ENCODE measurements at regions not wholly inside any gene's neighbourhood (a gene's known extent, or its start where the extent isn't known, plus 50 kb on each side); places are given as distances from the start of the nearest gene placed in this dataset.

DNA sequence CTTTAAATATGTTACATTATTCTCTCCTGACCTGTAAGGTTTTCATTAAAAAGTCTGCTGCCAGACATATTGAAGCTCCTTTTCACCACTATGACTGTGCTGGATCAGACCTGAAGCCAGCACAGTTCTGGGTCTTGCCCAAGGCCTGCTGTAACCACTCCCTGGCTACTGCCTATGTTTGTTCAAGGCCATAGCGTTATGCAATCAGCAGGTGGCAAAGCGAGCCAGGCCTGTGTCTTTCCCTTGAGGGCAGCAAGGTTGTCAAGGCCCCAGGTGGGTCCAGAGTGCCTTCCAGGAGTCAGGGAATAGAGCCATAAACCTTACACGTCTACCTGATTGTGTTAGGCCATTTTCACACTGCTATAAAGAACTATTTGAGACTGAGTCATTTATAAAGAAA is 496.8 kb upstream of the PCDH9 start:
- peak; percentile 11 for DNase-seq (ENCODE audit: low spot score)

DNA sequence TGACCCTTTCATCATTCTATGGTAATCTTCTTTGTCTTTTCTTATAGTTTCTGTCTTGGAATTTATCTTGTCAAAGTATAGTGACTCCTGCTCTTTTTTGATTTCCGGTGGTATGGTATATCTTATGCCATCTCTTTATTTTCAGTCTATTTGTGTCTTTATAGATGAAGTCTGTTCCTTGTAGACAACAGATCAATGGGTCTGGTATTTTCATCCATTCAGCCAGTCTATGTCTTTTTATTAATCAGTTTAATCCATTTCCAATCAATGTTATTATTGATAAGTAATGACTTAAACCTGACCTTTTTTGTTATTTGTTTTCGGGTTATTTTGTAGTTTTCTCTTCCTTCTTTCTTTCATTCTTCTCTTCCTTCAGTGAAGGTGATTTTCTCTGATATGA is 495.9 kb upstream of the PCDH9 start:
- DNase-seq (ENCODE audit: low spot score), result no peak

DNA sequence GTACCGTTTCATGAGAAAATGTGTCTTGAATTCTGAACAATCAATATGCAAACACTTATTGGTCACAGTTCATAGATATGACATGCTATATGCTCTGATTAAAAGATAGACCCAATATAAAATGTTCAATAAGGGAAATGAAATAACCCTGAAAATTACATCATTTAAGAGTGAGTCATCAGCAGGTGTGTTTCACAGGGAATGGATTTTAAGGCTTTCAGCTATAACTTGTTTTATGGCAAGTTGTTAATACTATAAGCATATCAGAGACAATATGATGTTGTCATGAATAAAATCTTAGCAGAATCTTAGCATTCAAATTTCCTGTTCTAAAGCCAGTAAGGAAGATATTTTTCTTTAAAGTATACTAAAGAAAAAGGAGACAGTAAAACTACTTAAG is 483.4 kb upstream of the PCDH9 start:
- peak; percentile 2 for DNase-seq (ENCODE audit: low spot score)

DNA sequence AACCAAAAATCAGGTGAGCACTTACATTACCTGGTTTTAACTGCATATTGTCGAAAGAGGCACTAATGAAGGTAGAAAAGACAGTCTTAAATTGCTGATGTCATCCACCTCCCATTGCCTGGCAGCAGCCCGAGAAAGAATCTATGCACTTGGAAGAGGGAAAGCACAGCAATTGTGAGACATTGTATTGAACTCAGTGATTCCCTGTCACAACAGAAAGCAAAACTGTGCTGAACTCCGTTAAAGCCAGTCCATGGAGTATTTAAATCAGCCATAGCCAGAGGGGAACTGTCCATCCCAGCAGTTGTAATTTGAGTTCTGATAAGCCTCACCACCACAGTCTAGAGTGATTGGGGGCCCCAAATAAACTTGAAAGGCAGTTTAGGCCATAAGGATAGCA is 466.6 kb upstream of the PCDH9 start:
- no peak for DNase-seq (ENCODE audit: low spot score)

DNA sequence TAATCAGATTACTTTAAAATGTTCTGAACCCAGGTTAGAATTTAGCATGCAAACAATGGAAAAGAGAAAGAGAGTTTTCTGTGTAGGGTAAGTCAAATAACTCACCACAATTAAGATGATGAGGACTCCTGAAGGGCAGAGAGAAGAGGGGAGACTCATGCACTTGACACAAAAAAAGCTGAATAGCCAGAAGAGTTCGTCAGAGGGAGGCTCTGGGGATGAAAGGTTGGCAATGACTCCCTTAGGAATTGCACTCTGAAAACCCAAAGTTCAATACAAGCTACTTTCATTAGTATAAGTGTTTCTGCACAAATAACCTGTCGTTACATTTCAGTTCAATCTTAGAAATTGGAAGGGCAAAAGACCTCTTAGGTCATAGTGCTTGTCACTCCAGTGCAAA is 434.4 kb upstream of the PCDH9 start:
- DNase-seq (ENCODE audit: low spot score), result no peak

DNA sequence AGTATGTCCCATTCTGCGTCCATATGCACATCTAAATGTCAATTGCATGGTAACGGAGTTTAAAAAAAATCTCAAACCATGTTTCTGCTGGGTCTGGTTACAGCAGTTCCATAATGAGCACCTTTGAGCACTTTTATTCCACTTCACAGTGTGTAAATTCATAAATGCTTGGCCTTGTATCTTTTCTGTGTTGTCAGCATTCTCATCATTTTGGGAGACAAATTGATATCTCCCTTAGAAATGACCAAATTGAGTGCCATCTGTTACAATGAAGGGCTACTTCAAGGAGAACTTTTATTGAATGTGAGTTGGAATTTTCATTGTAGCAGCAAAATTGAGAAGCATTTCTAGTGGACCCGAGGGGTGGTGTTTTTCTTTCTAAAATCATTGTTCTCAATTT is 432.9 kb upstream of the PCDH9 start:
- DNase-seq (ENCODE audit: low spot score), result no peak

DNA sequence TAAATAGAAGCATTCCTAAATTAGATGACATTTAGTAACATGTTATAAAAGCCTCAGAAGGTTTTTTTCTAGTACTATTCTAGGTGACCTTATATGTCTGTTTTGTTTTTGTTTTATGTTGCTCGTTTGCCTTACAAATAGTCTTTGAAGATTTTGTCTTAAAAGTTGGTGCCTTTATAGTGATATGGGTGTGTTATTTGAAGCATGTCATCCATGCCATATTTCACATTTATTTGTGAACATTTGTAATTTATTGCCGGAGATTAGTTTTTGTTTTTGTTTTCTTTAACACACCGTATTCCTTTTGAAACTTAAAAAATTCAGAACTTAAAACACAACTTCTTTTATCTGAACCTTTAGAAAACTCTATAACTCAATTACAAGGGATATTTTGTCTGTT is 422.8 kb upstream of the PCDH9 start:
- DNase-seq (ENCODE audit: low spot score), result no peak

DNA sequence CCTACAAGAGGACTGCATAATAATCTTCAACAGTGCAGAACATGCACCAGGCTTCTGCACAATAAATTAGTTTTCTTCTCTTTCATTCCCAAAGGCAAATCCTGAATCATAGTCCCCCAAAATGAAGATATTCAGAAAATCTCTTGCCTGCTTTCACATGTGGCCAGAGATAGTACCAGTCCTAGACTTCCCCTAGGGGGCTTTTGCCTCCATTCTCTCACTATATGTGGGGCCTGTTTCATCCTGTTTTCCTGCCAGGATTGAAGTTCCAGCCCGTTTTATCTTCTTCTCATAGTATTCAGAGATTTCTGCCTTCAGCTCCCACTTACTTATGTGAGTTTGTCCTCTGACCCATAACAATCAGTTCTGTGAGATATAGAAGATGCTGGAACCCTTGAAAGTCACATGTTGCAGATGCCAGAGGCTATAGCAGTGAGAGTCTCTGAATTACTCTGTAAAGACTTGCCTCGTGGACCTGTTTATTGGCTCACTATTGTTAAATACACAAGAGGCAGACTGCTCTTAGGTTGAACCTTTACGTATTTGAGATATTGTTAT is 421.9 kb upstream of the PCDH9 start:
- DNase-seq (ENCODE audit: low spot score), result no peak

DNA sequence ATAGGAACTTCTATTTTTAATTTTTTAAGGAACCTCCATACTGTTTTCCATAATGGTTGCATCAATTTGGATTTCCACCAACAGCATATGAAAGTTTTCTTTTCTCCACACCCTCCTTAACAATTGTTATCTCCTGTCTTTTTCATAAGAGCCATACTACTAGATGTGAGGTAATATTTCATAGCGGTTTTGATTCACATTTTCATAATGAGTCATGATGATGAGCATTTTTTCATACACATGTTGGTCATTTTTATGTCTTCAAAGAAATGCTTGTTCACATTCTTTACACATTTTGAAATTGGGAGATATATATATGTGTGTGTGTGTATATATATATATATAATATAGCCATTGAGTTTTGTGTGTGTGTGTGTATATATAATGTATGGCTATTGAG is 420.3 kb upstream of the PCDH9 start:
- DNase-seq (ENCODE audit: low spot score), result no peak

DNA sequence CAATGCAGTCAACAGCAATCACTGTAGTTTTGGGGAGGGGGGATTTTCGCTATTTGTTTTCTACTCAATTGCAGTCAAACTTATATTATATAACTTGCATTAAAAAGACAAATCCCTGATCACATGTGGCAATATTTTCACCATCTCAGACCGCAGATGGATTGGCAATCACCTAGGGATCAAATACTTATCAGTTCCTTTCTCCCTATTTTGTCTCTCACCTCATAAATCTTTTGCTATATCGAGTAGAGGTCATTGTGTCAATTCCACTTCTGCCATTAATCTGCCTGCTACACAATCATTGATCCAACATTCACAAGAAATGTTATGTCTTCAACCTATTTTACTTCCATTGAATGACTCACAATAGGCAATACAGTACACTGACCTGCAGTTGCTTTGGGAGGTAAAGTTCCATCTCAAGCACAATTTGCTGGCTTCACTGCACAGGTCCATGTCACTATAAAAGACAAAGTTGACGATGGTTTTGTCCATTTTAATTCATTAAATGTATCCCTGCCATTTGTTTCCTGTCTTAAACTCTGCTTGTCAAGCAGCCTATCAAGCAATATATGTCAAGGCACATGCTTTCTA is 415.8 kb upstream of the PCDH9 start:
- no peak for DNase-seq (ENCODE audit: low spot score)

DNA sequence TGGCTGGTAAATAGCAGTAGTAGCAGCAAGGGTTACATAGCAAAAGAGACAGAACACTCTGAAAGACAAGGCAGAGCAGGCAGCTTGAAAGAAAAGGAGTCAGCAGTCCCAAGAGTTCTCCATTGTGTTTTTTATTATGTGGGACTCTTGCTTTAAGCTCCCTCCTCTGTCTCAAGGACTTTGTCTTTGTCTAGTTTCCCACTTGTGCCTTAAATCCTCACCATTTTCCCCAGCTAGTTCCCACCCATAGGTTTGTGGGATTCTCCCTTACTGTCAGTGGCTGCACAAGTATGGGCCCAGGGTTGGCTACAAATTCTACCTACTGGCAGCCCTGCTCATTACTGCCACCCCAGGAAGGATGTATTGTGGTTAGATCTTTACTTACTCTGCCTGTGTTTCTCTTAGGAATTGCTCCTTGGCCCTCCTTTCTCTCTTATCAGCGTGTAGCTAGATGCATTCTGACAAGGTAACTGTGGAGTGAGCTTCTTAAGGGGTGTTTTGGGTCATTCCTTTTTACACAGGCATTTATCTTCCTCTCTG is 413.4 kb upstream of the PCDH9 start:
- DNase-seq (ENCODE audit: low spot score), result no peak

DNA sequence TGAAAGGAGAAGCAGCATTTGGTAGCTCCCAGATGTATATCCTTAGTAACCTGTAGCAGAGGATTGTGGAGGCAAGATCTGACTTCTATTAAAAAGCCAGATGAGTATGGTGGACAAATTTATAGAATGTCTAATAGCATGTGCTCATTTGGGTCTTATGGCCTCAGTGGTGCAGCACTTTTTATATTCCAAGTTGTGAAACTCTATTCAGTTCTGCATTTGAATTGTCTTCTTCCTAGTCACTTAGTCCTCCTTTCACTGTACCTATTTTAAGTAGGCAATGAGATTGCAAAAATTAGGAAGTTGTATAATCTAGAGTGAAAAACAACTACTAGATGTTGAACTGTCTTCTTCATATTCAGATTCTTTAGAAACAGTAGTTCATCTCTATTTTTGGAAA is 412.5 kb upstream of the PCDH9 start:
- DNase-seq (ENCODE audit: low spot score), result no peak

DNA sequence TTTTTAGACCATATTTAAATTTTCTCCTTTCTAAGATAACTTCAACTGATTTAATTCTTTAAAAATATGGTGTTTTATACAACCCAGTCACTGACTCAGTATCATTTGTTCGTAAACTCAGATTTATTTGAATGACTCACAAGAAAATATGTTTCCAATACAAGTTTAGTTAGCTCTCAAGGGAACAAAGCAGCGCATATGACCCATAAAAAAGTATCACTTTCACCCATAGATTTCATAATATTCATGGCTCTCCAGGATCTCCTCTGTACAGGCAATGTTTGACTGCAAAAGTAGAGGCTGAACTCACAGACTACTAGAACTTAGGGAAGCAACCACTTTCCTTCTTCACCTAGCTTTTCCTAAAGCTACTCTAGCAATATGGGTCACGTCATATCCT is 405.6 kb upstream of the PCDH9 start:
- no peak for DNase-seq (ENCODE audit: low spot score)

DNA sequence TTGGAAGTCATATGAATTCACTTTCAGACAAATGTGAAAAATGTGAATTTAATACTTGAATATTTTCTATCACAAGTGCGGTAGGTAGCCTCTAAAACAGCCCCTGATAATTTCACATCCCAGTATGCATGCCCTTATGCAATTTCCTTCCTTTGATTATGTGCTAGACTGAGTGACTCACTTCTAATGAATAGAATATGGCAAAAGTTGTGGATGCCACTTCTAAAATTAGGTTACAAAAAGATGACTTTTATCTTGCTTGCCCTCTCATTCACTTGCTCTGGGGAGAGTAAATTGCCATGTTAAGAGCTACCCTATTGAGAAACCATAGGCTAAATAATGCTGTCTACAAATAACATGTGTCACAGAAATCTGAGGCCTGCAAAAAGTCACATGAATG is 402.5 kb upstream of the PCDH9 start:
- DNase-seq (ENCODE audit: low spot score), result no peak

DNA sequence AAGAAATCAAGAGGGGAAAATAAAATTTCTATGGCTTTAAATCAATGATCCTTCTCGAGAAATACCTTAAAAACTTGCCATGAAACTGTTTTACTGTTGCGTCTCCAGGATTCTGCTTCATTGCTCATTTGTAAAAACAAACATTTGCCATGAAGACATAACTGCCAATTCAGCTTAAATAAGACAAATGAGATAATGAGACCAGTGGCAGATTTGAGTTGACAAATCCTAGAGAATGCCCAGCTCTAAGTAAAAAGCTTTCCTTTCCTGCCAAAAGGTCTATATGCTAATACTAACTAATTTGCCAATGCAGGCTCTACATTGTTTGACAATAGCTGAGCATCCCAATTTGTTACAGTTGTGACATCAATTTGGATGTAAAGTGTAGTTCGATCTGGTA is 400.5 kb upstream of the PCDH9 start:
- DNase-seq (ENCODE audit: low spot score), result no peak

DNA sequence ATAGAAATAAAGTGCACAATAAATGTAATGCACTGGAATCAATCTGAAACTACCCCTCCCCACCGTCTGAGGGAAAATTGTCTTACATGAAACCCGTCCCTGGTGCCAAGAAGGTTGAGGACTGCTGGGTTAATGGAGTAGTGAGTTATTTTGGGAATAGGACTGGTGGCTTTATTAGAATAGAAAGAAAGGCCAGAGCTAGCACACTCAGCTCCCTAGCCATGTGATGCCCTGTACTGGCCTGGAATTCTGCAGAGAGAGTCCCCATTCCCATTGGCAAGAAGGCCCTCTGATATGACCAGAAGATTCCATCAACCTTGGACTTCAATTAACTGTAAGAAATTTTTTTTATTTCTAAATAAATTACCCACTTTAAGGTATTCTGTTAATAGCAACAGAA is 393.5 kb upstream of the PCDH9 start:
- no peak for DNase-seq (ENCODE audit: low spot score)

DNA sequence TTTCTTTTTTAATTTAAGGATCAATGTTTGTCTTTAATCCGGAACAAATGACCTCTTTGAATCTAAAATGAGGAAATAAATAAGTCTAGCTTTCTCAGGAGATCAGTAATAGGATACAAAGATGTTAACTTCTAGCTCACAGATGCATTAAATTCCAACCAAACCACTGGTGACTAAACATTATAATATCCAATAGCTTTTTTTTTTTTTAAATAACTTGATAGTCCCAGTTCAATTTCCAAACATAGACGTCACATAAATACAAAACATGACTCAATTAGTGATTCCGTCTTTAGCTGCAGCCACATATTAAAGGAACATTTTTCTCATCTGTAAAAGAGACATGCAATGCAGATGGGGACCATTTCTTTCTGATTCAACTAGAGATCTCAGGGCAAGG is 390.5 kb upstream of the PCDH9 start:
- DNase-seq (ENCODE audit: low spot score), result no peak

DNA sequence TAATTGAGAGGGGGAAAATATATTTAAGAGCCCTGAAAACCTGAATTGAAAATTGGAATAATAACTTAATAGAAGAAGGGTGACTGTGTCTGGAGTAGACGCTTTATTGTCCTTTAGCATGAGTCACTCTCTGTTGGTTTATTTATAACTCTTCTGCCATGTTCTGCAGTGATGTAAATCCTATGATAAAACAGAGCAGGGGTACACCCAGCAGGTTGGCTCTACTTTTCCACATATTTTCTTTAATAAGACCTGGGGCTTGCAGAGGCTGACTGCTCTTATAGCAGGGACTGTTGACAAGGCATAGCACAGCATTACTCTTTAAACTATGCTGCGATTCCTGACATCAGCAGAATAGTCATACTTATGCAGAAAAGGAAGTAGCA is 389.9 kb upstream of the PCDH9 start:
- no peak for DNase-seq (ENCODE audit: low spot score)

DNA sequence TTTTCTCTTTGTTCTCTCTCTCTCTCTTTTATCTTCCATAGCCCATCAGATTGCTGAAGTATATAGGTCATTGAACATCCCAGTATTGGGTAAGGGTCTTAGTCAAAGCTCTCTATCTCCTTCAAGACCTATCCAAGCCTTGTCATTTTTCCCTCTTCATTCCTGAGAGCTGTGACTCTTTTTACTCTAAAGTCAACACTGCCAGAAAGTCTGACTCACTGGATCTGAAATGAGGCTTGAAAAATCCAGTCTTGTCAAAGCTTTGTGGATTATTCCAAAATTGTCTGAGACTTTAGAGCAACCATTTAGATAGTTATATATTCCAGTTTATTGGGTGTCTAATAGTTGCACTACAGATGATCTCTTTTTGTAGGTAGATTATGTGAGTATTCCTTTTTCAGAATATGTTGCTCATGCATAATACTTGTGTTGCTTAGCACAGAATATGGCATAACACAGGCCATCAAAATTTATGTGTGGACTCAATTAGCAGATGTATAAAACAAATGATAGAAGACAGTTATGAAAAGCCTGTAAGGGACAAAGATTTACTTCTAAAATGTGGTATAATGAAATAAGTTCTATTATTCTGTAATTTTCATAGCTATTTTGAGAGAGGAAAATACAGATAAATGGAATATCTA is 389.3 kb upstream of the PCDH9 start:
- DNase-seq (ENCODE audit: low spot score), result no peak

DNA sequence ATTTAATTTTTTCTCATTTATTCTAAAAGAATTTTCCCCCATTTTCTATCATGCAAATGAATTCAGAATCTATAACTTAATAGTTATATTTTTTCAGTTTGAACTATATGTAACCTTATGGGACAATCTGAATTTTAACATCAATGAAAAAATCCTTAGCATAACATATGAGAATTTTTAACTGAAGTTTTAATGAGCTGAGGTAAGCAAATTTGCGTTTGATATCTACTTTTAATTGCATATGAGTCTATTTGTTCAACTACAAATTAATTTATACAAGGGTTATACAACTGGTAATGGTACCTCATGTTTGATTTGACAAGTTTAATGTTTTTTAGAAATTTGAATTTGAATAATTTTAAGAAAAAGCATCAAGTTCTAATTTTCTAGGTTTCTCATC is 384.4 kb upstream of the PCDH9 start:
- no peak for DNase-seq (ENCODE audit: low spot score)

DNA sequence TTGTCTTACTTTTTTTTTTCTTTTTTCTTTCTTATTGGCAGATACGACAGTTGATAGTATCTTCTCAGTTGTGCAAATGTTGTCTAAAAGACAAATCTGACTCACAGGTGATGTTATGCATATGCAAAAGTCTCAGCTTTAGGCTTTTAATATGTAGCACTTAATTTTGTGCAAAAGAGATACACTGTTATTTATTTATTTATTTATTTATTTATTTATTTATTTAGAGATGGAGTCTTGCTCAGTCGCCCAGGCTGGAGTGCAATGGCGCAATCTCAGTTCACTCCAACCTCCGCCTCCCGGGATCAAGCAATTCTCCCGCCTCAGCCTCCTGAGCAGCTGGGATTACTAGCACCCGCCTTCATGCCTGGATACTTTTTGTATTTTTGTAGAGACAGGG is 383.9 kb upstream of the PCDH9 start:
- DNase-seq (ENCODE audit: low spot score), result no peak

DNA sequence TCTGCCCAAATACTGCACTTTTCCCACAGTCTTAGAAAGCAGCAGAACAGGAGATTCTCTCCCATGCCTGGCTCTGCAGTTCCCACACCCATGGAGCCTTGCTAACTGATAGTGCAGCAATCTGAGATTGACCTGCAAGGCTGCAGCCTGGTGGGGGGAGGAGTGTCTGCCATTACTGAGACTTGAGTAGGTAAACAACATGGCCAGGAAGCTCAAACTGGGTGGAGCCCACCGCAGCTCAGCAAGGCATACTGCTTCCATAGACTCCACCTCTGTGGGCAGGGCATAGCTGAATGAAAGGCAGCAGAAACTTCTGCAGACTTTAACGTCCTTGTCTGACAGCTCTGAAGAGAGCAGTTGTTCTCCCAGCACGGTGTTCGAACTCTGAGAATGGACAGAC is 358.5 kb upstream of the PCDH9 start:
- DNase-seq (ENCODE audit: low spot score), result no peak

DNA sequence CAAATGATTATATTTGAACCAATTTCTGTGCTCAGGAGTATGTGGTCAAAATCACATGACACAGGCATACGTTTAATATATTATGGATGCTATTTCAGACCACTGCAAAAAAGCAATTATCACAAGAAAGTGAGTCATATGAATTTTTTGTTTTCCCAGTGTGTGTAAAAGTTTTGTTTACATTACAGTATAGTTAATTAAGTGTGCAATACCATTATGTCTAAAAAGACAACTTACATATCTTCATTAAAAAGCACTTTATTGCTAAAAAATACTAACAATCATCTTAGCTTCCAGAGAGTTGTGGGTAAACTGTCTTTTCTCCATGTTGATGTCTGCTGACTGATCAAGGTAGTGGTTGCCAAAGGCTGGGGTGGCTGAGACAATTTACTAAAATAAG is 347.2 kb upstream of the PCDH9 start:
- DNase-seq (ENCODE audit: low spot score), result no peak

All from HT-29 (cell line).